IMR-90 (cell line): ENCODE measurements at regions not wholly inside any gene's neighbourhood (a gene's known extent, or its start where the extent isn't known, plus 50 kb on each side); places are given as distances from the start of the nearest gene placed in this dataset.
A peak's percentile ranks its signal among the peaks of the same experiment; 100 is the strongest.

Experiments
- ATAC-seq: fragments of 200-7000 bp; cut with Tn5 transposase; 2 replicates; pipeline ENCODE4 v1.9.1; 2020; ENCODE audit warnings: low read depth, mild to moderate bottlenecking, moderate library complexity
- BruUV-seq: library from RNA; stranded (reverse); fragments of 400-500 nt; replicated peaks from 2 replicates; lab custom pipeline; 2021; lab: Mats Ljungman, UMichigan
- CTCF ChIA-PET: fragments of 300-600 bp; formaldehyde crosslinking; extraction: SDS; loops from one replicate; lab custom pipeline; 2021; ENCODE audit warnings: antibody characterized with exemption; lab: Yijun Ruan, JAX
- POLR2A ChIA-PET: fragments of 300-600 bp; sonication (Branson Sonifier 250); formaldehyde crosslinking; loops from one replicate; lab custom pipeline; 2022; ENCODE audit warnings: antibody characterized with exemption; ENCODE audit not compliant: unreplicated experiment; lab: Charles Lee
- DNase-seq: peaks from one replicate; pipeline ENCODE4 v3.0.0; 2013
- H2AFZ ChIP-seq: replicated peaks from 2 replicates; pipeline ENCODE3; 2013; ENCODE audit warnings: low read length, mild to moderate bottlenecking; ENCODE audit not compliant: poor library complexity
- H2AK5ac ChIP-seq: 2 replicates; pipeline ENCODE4 v1.6.1; 2013; ENCODE audit warnings: low read depth, low read length, inconsistent platforms
- H2AK9ac ChIP-seq: replicated peaks from 2 replicates; pipeline ENCODE3; 2013; ENCODE audit warnings: mild to moderate bottlenecking, low read depth, low read length, moderate library complexity; ENCODE audit not compliant: poor library complexity
- H2BK120ac ChIP-seq: 2 replicates; pipeline ENCODE4 v1.6.1; 2013; ENCODE audit warnings: low read depth, low read length, inconsistent platforms
- H2BK15ac ChIP-seq: 3 replicates; pipeline ENCODE4 v1.6.1; 2013; ENCODE audit warnings: low read depth, low read length, inconsistent platforms
- H2BK20ac ChIP-seq: 2 replicates; pipeline ENCODE4 v1.6.1; 2013; ENCODE audit warnings: low read depth, mild to moderate bottlenecking, inconsistent platforms, low read length, moderate library complexity
- H2BK5ac ChIP-seq: 2 replicates; pipeline ENCODE4 v1.6.1; 2013; ENCODE audit warnings: mild to moderate bottlenecking, low read depth, low read length, inconsistent platforms; ENCODE audit not compliant: poor library complexity, severe bottlenecking
- H3K14ac ChIP-seq: replicated peaks from 2 replicates; pipeline ENCODE4 v1.6.1; 2013; ENCODE audit warnings: low read depth, low read length, inconsistent platforms
- H3K18ac ChIP-seq: 2 replicates; pipeline ENCODE4 v1.6.1; 2013; ENCODE audit warnings: low read depth, low read length, control low read depth
- H3K23ac ChIP-seq: 2 replicates; pipeline ENCODE4 v1.6.1; 2013; ENCODE audit warnings: low read depth, low read length, inconsistent platforms
- H3K27ac ChIP-seq: 2 replicates; pipeline ENCODE4 v1.5.1; 2013; ENCODE audit warnings: mild to moderate bottlenecking, control low read depth, low read length; ENCODE audit not compliant: insufficient read depth
- H3K27me3 ChIP-seq: 2 replicates; pipeline ENCODE4 v1.6.1; 2013; ENCODE audit warnings: low read length; ENCODE audit not compliant: control insufficient read depth, insufficient read depth
- H3K36me3 ChIP-seq: 2 replicates; pipeline ENCODE4 v1.6.1; 2013; ENCODE audit warnings: low read length, mixed read lengths; ENCODE audit not compliant: control insufficient read depth, insufficient read depth
- H3K4ac ChIP-seq: 2 replicates; pipeline ENCODE4 v1.6.1; 2013; ENCODE audit warnings: low read depth, low read length, inconsistent platforms
- H3K4me1 ChIP-seq: 2 replicates; pipeline ENCODE4 v1.6.1; 2013; ENCODE audit warnings: low read length, mixed read lengths; ENCODE audit not compliant: control insufficient read depth, insufficient read depth
- H3K4me2 ChIP-seq: 2 replicates; pipeline ENCODE4 v1.6.1; 2013; ENCODE audit warnings: low read depth, mild to moderate bottlenecking, control low read depth, low read length, moderate library complexity
- H3K4me3 ChIP-seq: 2 replicates; pipeline ENCODE4 v1.5.1; 2013; ENCODE audit warnings: low read depth, mild to moderate bottlenecking, control low read depth, low read length, moderate library complexity; ENCODE audit not compliant: insufficient read depth
- H3K56ac ChIP-seq: 2 replicates; pipeline ENCODE4 v1.6.1; 2013; ENCODE audit warnings: low read length, inconsistent platforms; ENCODE audit not compliant: insufficient read depth; ENCODE audit errors: extremely low read depth
- H3K79me1 ChIP-seq, 2 experiments: 2 replicates each; pipeline ENCODE4 v1.6.1; 2013; ENCODE audit warnings: low read length in 2 of 2, inconsistent platforms in 1 of 2, low read depth in 1 of 2
- H3K9ac ChIP-seq: 2 replicates; pipeline ENCODE4 v1.6.1; 2013; ENCODE audit warnings: low read depth, low read length, control low read depth
- H3K9me1 ChIP-seq: 2 replicates; pipeline ENCODE4 v1.6.1; 2013; ENCODE audit warnings: low read length, inconsistent platforms; ENCODE audit not compliant: insufficient read depth
- H3K9me3 ChIP-seq: 2 replicates; pipeline ENCODE4 v1.6.1; 2013; ENCODE audit warnings: low read length; ENCODE audit not compliant: control insufficient read depth, insufficient read depth
- H4K20me1 ChIP-seq: 2 replicates; pipeline ENCODE4 v1.6.1; 2013; ENCODE audit warnings: low read length, inconsistent platforms; ENCODE audit not compliant: insufficient read depth
- H4K5ac ChIP-seq: 2 replicates; pipeline ENCODE4 v1.6.1; 2013; ENCODE audit warnings: mild to moderate bottlenecking, low read depth, low read length, control low read depth
- H4K8ac ChIP-seq, 2 experiments: 2 replicates each; pipeline ENCODE4 v1.6.1; 2013; ENCODE audit warnings: low read depth in 2 of 2, low read length in 2 of 2, control low read depth in 1 of 2, inconsistent platforms in 1 of 2
- H4K91ac ChIP-seq: 2 replicates; pipeline ENCODE4 v1.6.1; 2013; ENCODE audit warnings: low read depth, low read length, inconsistent platforms; ENCODE audit not compliant: insufficient read depth
- BHLHE40 ChIP-seq: fragments of 150-350 bp; IDR thresholded peaks from 2 replicates; pipeline ENCODE4 v1.6.1; 2016; ENCODE audit warnings: mild to moderate bottlenecking, low read depth, low read length
- FOS ChIP-seq: fragments of 150-350 bp; IDR thresholded peaks from 2 replicates; pipeline ENCODE4 v1.6.1; 2016; ENCODE audit warnings: low read depth, low read length
- MAFK ChIP-seq: IDR thresholded peaks from 2 replicates; pipeline ENCODE4 v1.6.1; 2012; ENCODE audit warnings: low read depth, low read length, improper control_type of control experiment
- dilution Hi-C: fragments of 300-500 bp; cut with HindIII; formaldehyde crosslinking; loops from one replicate; pipeline ENCODE4 v1.14.3; 2018; ENCODE audit warnings: low sequenced_read_pairs; ENCODE audit not compliant: unreplicated experiment
- in situ Hi-C: fragments of 300-500 bp; cut with MboI; formaldehyde crosslinking; loops from 3 replicates; pipeline ENCODE4 v1.14.3; 2019; ENCODE audit warnings: low sequenced_read_pairs, inconsistent platforms, mixed read lengths
- intact Hi-C: fragments of 100-400 bp; cut with micrococcal nuclease; formaldehyde crosslinking; loops from 2 replicates; pipeline ENCODE4 v1.10.0; 2022

DNA sequence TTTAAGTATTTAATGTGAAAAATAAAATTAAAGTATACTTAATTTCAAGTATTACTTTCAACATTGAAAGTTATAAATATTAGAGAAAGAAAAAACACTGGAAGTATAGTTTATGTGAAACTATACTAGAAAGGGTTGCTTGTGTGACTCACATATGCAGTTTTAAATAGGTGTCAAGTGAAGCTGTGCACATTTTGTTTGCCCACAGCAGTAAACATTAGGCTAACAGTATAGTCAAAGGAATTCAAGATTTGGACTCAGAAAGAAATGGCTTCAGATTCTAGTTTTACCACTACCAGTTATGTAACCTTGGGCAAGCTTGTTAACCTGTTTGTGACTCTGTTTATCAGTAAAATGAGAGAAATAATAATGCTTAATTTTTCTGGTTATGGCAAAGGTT, 148.2 kb downstream of the FAM47B start:
- dilution Hi-C loops: no loop called here
- no peak overlapping the region for H2AFZ ChIP-seq
- BruUV-seq: no TSS peak

More for the DNA sequence above, 148.2 kb downstream of the FAM47B start:
- Histone ChIP-seq H3K27me3 (no peaks in the 10 kb centered on the region), H2BK15ac (no peak overlapping the region), H3K27ac (no peak overlapping the region), H2BK20ac (no peak overlapping the region), H2AK5ac (no peak overlapping the region), H3K23ac (no peak overlapping the region), H4K20me1 (no peaks in the 10 kb centered on the region), H3K4me3 (no peak overlapping the region), H3K4ac (no peak overlapping the region), H3K9ac (no peak overlapping the region), H4K8ac (no peak overlapping the region), H2BK120ac (no peak overlapping the region), H3K79me1 (no peaks in the 10 kb centered on the region), H3K4me1 (no peaks in the 10 kb centered on the region), H2AK9ac (no peak overlapping the region), H3K36me3 (no peaks in the 10 kb centered on the region), H4K5ac (no peak overlapping the region), H3K9me1 (no peaks in the 10 kb centered on the region), H4K91ac (no peak overlapping the region), H2BK5ac (no peak overlapping the region), H3K9me3 (peaks cover 3% of the 10 kb centered on the region), H3K18ac (no peak overlapping the region), H3K4me2 (no peak overlapping the region), H3K56ac (no peak overlapping the region), H3K14ac (no peak overlapping the region)
- ATAC-seq (peak; percentile 75), DNase-seq (peak; percentile 55)
- POLR2A ChIA-PET: no interaction called here
- in situ Hi-C loops: no loop called here
- CTCF ChIA-PET: no interaction called here
- intact Hi-C loops: loop anchor here (5.0 kb wide), 1 partner anchor 438 kb away; no protein-coding TSS in a partner anchor
- TF ChIP-seq FOS (peak; percentile 34; the same call in 1 of the 2 replicates), BHLHE40 (peak; percentile 44; the same call in 1 of the 2 replicates), MAFK (no peak)
